NCI-H2107 treated with DMSO at 0.1 percent for 48 hours (cell line): ENCODE measurements at regions not wholly inside any gene's neighbourhood (a gene's known extent, or its start where the extent isn't known, plus 50 kb on each side); places are given as distances from the start of the nearest gene placed in this dataset.

Source experiments
- DNase-seq: peaks from one replicate; lab custom pipeline; 2025; ENCODE audit not compliant: unreplicated experiment; lab: John Stamatoyannopoulos, UW

- no peak for DNase-seq
These were observed 161.7 kb upstream of the UBE2E1 start for GRCh38 chr3:23644099-23644498.

GRCh38 chr3:23644676-23645075 lies 161.1 kb upstream of the UBE2E1 start:
- no peak for DNase-seq

GRCh38 chr3:23645533-23646183 lies 160.1 kb upstream of the UBE2E1 start:
- DNase-seq, result no peak

- DNase-seq, result no peak
These were observed 159.4 kb upstream of the UBE2E1 start for GRCh38 chr3:23646184-23646920.

GRCh38 chr3:23647706-23648258 lies 158.0 kb upstream of the UBE2E1 start:
- DNase-seq, result no peak

GRCh38 chr3:23648326-23648995 lies 157.3 kb upstream of the UBE2E1 start:
- no peak for DNase-seq

GRCh38 chr3:23648996-23649395 lies 156.8 kb upstream of the UBE2E1 start:
- no peak for DNase-seq

GRCh38 chr3:23649448-23649847 lies 156.3 kb upstream of the UBE2E1 start:
- no peak for DNase-seq

- DNase-seq, result no peak
These were observed 155.2 kb upstream of the UBE2E1 start for GRCh38 chr3:23650371-23651140.

GRCh38 chr3:23653647-23654525 lies 151.9 kb upstream of the UBE2E1 start:
- no peak for DNase-seq

GRCh38 chr3:23654571-23654970 lies 151.2 kb upstream of the UBE2E1 start:
- DNase-seq, result no peak

- DNase-seq, result no peak
These were observed 150.0 kb upstream of the UBE2E1 start for GRCh38 chr3:23655749-23656148.

- DNase-seq, result no peak
These were observed 149.6 kb upstream of the UBE2E1 start for GRCh38 chr3:23656199-23656598.

- no peak for DNase-seq
These were observed 148.9 kb upstream of the UBE2E1 start for GRCh38 chr3:23656821-23657220.

GRCh38 chr3:23657647-23658046 lies 148.1 kb upstream of the UBE2E1 start:
- DNase-seq, result no peak

- no peak for DNase-seq
These were observed 146.5 kb upstream of the UBE2E1 start for GRCh38 chr3:23659274-23659673.

- DNase-seq, result no peak
These were observed 145.8 kb upstream of the UBE2E1 start for GRCh38 chr3:23659840-23660430.

- DNase-seq, result no peak
These were observed 143.6 kb upstream of the UBE2E1 start for GRCh38 chr3:23662079-23662617.

GRCh38 chr3:23663246-23663645 lies 142.5 kb upstream of the UBE2E1 start:
- DNase-seq, result no peak
